ENCODE measurements at regions not wholly inside any gene's neighbourhood (a gene's known extent, or its start where the extent isn't known, plus 50 kb on each side); places are given as distances from the start of the nearest gene placed in this dataset.

DNA sequence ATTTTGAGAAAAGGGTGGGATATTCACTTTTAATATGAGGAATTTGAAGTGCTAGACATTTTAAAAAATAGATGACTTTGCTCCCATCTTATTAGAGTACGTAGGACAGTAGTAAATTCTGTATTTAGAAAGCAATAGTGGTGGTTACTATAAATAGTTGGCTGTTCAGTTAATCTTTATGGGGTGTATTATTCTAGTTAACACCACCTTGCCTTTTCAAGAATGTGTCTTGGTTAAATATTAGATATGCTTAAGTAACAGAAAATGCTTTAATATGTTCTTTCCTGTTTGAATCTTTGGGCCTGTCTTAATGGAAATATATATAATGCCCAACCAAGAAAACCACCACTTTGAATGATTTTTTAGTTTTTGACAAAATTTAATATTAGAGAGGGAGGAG is 608.7 kb upstream of the FAM174A start:
- WGBS, 2 experiments (ENCODE audit: insufficient coverage in 1 of 2, insufficient read length in 1 of 2) = 96 to 100% methylated on average over 1 of the region's 1 CpG
- no peak overlapping the region for H3K27ac ChIP-seq (ENCODE audit: low read depth, low read length)
- no peak overlapping the region for H3K4me3 ChIP-seq (ENCODE audit: low read length)
- no peaks in the 10 kb centered on the region for H3K4me1 Mint-ChIP-seq
- H3K27me3 Mint-ChIP-seq (ENCODE audit: insufficient read depth) = no peaks in the 10 kb centered on the region
- H3K27me3 ChIP-seq (ENCODE audit: control insufficient read depth, insufficient read depth, low read length, poor library complexity, severe bottlenecking) = no peaks in the 10 kb centered on the region
- no peaks in the 10 kb centered on the region for H3K36me3 Mint-ChIP-seq (ENCODE audit: low read depth)
- TF ChIP-seq, protein P1, sequence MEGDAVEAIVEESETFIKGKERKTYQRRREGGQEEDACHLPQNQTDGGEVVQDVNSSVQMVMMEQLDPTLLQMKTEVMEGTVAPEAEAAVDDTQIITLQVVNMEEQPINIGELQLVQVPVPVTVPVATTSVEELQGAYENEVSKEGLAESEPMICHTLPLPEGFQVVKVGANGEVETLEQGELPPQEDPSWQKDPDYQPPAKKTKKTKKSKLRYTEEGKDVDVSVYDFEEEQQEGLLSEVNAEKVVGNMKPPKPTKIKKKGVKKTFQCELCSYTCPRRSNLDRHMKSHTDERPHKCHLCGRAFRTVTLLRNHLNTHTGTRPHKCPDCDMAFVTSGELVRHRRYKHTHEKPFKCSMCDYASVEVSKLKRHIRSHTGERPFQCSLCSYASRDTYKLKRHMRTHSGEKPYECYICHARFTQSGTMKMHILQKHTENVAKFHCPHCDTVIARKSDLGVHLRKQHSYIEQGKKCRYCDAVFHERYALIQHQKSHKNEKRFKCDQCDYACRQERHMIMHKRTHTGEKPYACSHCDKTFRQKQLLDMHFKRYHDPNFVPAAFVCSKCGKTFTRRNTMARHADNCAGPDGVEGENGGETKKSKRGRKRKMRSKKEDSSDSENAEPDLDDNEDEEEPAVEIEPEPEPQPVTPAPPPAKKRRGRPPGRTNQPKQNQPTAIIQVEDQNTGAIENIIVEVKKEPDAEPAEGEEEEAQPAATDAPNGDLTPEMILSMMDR (conservative IDR thresholded peaks at IDR 0.05) = no peak
- no peak overlapping the region for H3K27ac Mint-ChIP-seq
- peaks cover 5% of the 10 kb centered on the region for H3K9me3 Mint-ChIP-seq
- no peak overlapping the region for H3K9ac ChIP-seq (ENCODE audit: extremely low read depth, low read length, poor library complexity, severe bottlenecking)
- no peak overlapping the region for H3K4me3 Mint-ChIP-seq
- no peaks in the 10 kb centered on the region for H3K4me1 ChIP-seq (ENCODE audit: control insufficient read depth, insufficient read depth, low read length)
- H3K9me3 ChIP-seq (ENCODE audit: control insufficient read depth, low read length) = no peaks in the 10 kb centered on the region
- no peaks in the 10 kb centered on the region for H3K36me3 ChIP-seq (ENCODE audit: control insufficient read depth, insufficient read depth, low read length)
- no peak for DNase-seq

- Mint-ChIP-seq H3K36me3 (ENCODE audit: low read depth) (no peaks in the 10 kb centered on the region), H3K27me3 (ENCODE audit: insufficient read depth) (no peaks in the 10 kb centered on the region), H3K27ac (no peak overlapping the region), H3K4me3 (no peak overlapping the region), H3K4me1 (no peaks in the 10 kb centered on the region), H3K9me3 (no peaks in the 10 kb centered on the region)
- H3K27ac ChIP-seq (ENCODE audit: low read depth, low read length) = no peak overlapping the region
- no peak overlapping the region for H3K9ac ChIP-seq (ENCODE audit: extremely low read depth, low read length, poor library complexity, severe bottlenecking)
- no peaks in the 10 kb centered on the region for H3K36me3 ChIP-seq (ENCODE audit: control insufficient read depth, insufficient read depth, low read length)
- H3K9me3 ChIP-seq (ENCODE audit: control insufficient read depth, low read length) = no peaks in the 10 kb centered on the region
- H3K4me1 ChIP-seq (ENCODE audit: control insufficient read depth, insufficient read depth, low read length) = no peaks in the 10 kb centered on the region
- TF ChIP-seq, protein P1 (conservative IDR thresholded peaks at IDR 0.05) = no peak
- no peak for DNase-seq
- no peak overlapping the region for H3K4me3 ChIP-seq (ENCODE audit: low read length)
- H3K27me3 ChIP-seq (ENCODE audit: control insufficient read depth, insufficient read depth, low read length, poor library complexity, severe bottlenecking) = no peaks in the 10 kb centered on the region
Measured at GRCh38 chr5:99922386-99922785, 612.8 kb upstream of the FAM174A start.

DNA sequence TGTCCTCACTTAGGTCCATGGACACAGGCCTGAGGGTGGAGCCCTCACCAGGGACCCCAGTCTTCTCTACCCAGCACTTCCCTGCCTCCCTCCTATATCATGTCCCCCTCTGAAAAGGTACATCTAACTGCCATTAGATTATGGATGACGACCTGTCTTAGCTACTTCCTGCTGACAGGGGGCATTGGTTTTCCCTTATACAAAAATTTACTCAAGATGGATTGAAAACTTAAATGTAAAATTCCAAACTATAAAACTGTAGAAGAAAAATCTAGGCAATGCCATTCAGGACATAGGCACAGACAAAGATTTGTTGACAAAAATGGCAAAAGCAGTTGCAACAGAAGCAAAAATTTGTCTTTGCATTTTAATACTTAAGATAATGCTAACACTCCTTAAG is 623.2 kb upstream of the FAM174A start:
- H3K27ac Mint-ChIP-seq = no peak overlapping the region
- TF ChIP-seq, protein P1 (conservative IDR thresholded peaks at IDR 0.05) = peak; percentile 57
- Histone ChIP-seq H3K4me1 (ENCODE audit: control insufficient read depth, insufficient read depth, low read length) (no peaks in the 10 kb centered on the region), H3K27ac (ENCODE audit: low read depth, low read length) (no peak overlapping the region), H3K9ac (ENCODE audit: extremely low read depth, low read length, poor library complexity, severe bottlenecking) (no peak overlapping the region), H3K4me3 (ENCODE audit: low read length) (no peak overlapping the region), H3K36me3 (ENCODE audit: control insufficient read depth, insufficient read depth, low read length) (no peaks in the 10 kb centered on the region), H3K27me3 (ENCODE audit: control insufficient read depth, insufficient read depth, low read length, poor library complexity, severe bottlenecking) (no peaks in the 10 kb centered on the region), H3K9me3 (ENCODE audit: control insufficient read depth, low read length) (no peaks in the 10 kb centered on the region)
- no peaks in the 10 kb centered on the region for H3K27me3 Mint-ChIP-seq (ENCODE audit: insufficient read depth)
- no peaks in the 10 kb centered on the region for H3K4me1 Mint-ChIP-seq
- 67 to 70% methylated on average over 1 of the region's 1 CpG for WGBS, 2 experiments (ENCODE audit: insufficient coverage in 1 of 2, insufficient read length in 1 of 2)
- no peak for DNase-seq
- H3K36me3 Mint-ChIP-seq (ENCODE audit: low read depth) = no peaks in the 10 kb centered on the region
- no peaks in the 10 kb centered on the region for H3K9me3 Mint-ChIP-seq
- H3K4me3 Mint-ChIP-seq = no peak overlapping the region

Data from endodermal cell (in vitro differentiated cells).